Natural killer cell (primary cell): ENCODE measurements at regions not wholly inside any gene's neighbourhood (a gene's known extent, or its start where the extent isn't known, plus 50 kb on each side); places are given as distances from the start of the nearest gene placed in this dataset.

Experiments
- ATAC-seq, 3 donors: fragments of 150-1000 bp in 2 of 3; fragments of 200-7000 bp in 1 of 3; cut with Tn5 transposase; 1 replicate in 1 of 3; 2 replicates in 2 of 3; pipeline ENCODE4 v1.10.0; 2021; ENCODE audit warnings: mild to moderate bottlenecking in 2 of 3, moderate library complexity in 2 of 3
- DNase-seq, 2 donors: peaks; one replicate each; pipeline versions ENCODE4 v3.0.0 to v3.0.0-alpha.2; 2013 to 2021; ENCODE audit warnings: mixed read lengths in 1 of 2
- H3K27ac ChIP-seq: one replicate; pipeline ENCODE4 v1.5.1; 2013; ENCODE audit warnings: mild to moderate bottlenecking, low read length
- H3K27me3 ChIP-seq: one replicate; pipeline ENCODE4 v1.6.1; 2013; ENCODE audit warnings: low read length; ENCODE audit not compliant: control insufficient read depth, insufficient read depth
- H3K36me3 ChIP-seq: one replicate; pipeline ENCODE4 v1.6.1; 2013; ENCODE audit warnings: low read length; ENCODE audit not compliant: control insufficient read depth, insufficient read depth
- H3K4me1 ChIP-seq: one replicate; pipeline ENCODE4 v1.6.1; 2013; ENCODE audit warnings: low read length; ENCODE audit not compliant: control insufficient read depth, insufficient read depth
- H3K4me3 ChIP-seq: one replicate; pipeline ENCODE4 v1.5.1; 2013; ENCODE audit warnings: low read length
- H3K9me3 ChIP-seq: one replicate; pipeline ENCODE4 v1.6.1; 2013; ENCODE audit warnings: low read length; ENCODE audit not compliant: control insufficient read depth, insufficient read depth
- H3K27ac Mint-ChIP-seq, 2 donors: one replicate each; pipeline ENCODE4 v1.8.0; 2022; ENCODE audit warnings: mild to moderate bottlenecking in 2 of 2, mixed read lengths in 2 of 2, moderate library complexity in 1 of 2
- H3K27me3 Mint-ChIP-seq, 2 donors: one replicate each; pipeline ENCODE4 v1.8.0; 2022; ENCODE audit warnings: low read depth in 2 of 2, mixed read lengths in 2 of 2
- H3K36me3 Mint-ChIP-seq: one replicate; pipeline ENCODE4 v1.8.0; 2022; ENCODE audit warnings: mixed read lengths
- H3K4me1 Mint-ChIP-seq, 2 donors: one replicate each; pipeline ENCODE4 v1.8.0; 2022; ENCODE audit warnings: mixed read lengths in 2 of 2
- H3K4me3 Mint-ChIP-seq: one replicate; pipeline ENCODE4 v1.8.0; 2022; ENCODE audit warnings: mild to moderate bottlenecking, moderate library complexity, mixed read lengths
- H3K9me3 Mint-ChIP-seq, 2 donors: one replicate each; pipeline ENCODE4 v1.8.0; 2022; ENCODE audit warnings: mixed read lengths in 2 of 2
- WGBS: methylation state at CpG from one replicate; pipeline ENCODE4 v1.1.7; 2013; ENCODE audit warnings: missing lambda C conversion rate; ENCODE audit not compliant: insufficient coverage; 5-methylcytosine and 5-hydroxymethylcytosine counted together
- intact Hi-C: fragments of 100-400 bp; cut with micrococcal nuclease; formaldehyde crosslinking; loops from one replicate; pipeline ENCODE4 v1.14.2; 2022
- TF ChIP-seq, protein P1 (sequence below): fragments of 200-600 bp; IDR thresholded peaks from one replicate; pipeline ENCODE4 v1.8.0; 2022; ENCODE audit warnings: antibody characterized with exemption

DNA sequence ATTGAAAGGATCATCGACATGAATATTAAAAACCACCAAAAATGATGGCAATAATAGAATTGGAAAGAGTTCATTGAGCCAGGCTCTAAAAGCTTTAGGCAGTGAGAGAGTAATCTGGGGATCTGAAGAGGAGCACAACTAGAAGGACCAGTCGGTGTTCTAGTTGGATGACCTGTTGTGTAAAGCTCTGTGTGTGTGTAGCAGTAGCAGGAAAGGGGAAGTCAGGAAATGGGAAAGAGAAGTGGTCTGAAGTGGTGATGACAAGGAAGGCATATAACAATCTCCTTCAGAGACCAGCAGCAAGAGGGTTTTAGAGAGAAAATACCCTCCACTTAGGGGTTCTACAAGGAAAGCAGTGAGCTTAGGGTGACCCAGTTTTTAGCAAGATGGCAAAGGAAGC is 539.2 kb downstream of the HTR7 start:
- Mint-ChIP-seq H3K4me1 (no peaks in the 10 kb centered on the region), H3K9me3 (peaks cover 6 to 18% of the 10 kb centered on the region in 2 donors), H3K27me3 (no peaks in the 10 kb centered on the region), H3K27ac (no peak overlapping the region), H3K4me3 (no peak overlapping the region), H3K36me3 (peaks cover 6% of the 10 kb centered on the region)
- DNase-seq, result no peak
- Histone ChIP-seq H3K9me3 (no peaks in the 10 kb centered on the region), H3K27ac (no peak overlapping the region), H3K36me3 (no peaks in the 10 kb centered on the region), H3K4me1 (no peaks in the 10 kb centered on the region), H3K4me3 (no peak overlapping the region), H3K27me3 (no peaks in the 10 kb centered on the region)
- ATAC-seq, result no peak
- 53% methylated on average over 2 of the region's 2 CpGs for WGBS
- intact Hi-C loops, result no loop called here
- TF ChIP-seq, protein P1, sequence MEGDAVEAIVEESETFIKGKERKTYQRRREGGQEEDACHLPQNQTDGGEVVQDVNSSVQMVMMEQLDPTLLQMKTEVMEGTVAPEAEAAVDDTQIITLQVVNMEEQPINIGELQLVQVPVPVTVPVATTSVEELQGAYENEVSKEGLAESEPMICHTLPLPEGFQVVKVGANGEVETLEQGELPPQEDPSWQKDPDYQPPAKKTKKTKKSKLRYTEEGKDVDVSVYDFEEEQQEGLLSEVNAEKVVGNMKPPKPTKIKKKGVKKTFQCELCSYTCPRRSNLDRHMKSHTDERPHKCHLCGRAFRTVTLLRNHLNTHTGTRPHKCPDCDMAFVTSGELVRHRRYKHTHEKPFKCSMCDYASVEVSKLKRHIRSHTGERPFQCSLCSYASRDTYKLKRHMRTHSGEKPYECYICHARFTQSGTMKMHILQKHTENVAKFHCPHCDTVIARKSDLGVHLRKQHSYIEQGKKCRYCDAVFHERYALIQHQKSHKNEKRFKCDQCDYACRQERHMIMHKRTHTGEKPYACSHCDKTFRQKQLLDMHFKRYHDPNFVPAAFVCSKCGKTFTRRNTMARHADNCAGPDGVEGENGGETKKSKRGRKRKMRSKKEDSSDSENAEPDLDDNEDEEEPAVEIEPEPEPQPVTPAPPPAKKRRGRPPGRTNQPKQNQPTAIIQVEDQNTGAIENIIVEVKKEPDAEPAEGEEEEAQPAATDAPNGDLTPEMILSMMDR, result no peak

DNA sequence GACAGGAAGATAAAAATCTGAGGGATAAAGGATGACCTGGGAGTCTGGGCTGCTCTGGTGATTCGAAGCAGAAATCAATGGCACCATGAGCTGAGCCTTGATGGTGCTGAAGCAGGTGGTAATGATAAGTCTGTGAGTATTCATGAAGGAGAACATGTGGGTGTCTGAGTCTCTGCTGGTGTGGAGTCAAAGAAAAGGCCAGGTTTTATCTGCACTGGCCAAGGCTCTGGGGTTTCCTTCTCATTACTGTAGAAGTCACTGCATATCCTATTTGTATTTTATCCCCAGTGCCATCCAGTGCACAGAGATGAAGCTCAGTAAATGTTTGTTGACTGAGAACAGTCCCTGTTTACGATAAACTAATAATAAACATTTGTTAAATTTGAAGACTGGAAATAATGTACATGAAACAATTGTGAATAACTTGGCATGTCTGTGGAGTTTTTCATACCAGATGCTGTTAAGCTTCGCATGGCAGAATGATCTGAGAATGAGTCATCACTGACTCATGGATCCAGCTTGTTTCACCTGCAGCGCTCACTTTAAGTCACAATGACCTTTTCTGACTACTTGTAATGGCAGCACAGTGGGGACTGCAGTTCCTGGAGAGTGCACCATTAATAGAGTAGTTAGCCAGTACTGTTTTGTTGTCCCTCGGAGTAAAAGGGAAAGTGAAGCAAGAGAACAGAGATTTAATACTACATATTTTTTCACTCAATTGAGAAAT is 538.5 kb downstream of the HTR7 start:
- Histone ChIP-seq H3K27me3 (no peaks in the 10 kb centered on the region), H3K4me1 (no peaks in the 10 kb centered on the region), H3K4me3 (no peak overlapping the region), H3K9me3 (no peaks in the 10 kb centered on the region), H3K36me3 (no peaks in the 10 kb centered on the region), H3K27ac (no peak overlapping the region)
- WGBS, result 80% methylated on average over 5 of the region's 5 CpGs
- intact Hi-C loops, result no loop called here
- DNase-seq (no peak), ATAC-seq (no peak)
- Mint-ChIP-seq H3K36me3 (peaks cover 6% of the 10 kb centered on the region), H3K27me3 (no peaks in the 10 kb centered on the region), H3K27ac (no peak overlapping the region), H3K9me3 (peaks cover 6 to 20% of the 10 kb centered on the region in 2 donors), H3K4me3 (no peak overlapping the region), H3K4me1 (no peaks in the 10 kb centered on the region)
- TF ChIP-seq, protein P1, result no peak

DNA sequence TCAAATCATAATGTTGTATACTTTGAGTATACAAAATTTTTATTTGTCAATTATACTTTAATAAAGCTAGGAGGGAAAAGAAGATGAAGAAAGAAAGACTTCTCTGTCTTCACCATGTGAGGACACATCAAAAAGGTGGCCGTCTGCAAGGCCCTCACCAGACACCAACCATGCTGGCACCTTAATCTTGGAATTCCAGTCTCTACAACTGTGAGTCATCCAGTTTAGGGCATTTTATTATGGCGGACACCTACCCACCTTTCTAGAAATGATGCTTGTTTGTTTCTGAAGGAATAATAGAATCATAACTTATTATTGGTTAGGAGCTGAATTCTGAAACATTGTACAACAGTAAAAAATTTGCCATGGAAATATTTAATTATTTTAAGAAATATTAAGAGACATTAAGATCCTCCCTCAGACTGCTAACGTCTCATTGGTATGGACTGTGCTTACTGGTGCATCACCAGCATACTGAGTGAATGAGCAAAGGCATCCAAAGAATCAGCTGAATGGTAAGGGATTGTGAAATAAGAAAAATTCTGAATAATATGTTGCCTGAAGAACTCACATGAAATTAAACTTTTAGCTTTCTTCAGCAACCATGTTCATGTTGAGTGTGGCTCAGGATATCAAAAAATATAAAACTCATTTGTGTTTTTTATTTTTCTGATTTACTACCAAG is 536.6 kb downstream of the HTR7 start:
- H3K36me3 Mint-ChIP-seq, result peaks cover 6% of the 10 kb centered on the region
- TF ChIP-seq, protein P1, result no peak
- H3K4me3 ChIP-seq, result no peak overlapping the region
- H3K27ac ChIP-seq, result no peak overlapping the region
- 74% methylated on average over 2 of the region's 3 CpGs for WGBS
- DNase-seq, result no peak
- H3K4me3 Mint-ChIP-seq, result no peak overlapping the region
- intact Hi-C loops, result no loop called here
- H3K9me3 ChIP-seq, result no peaks in the 10 kb centered on the region
- H3K9me3 Mint-ChIP-seq, result peaks cover 10 to 22% of the 10 kb centered on the region in 2 donors
- ATAC-seq, result no peak
- H3K27me3 Mint-ChIP-seq, result no peaks in the 10 kb centered on the region
- H3K27me3 ChIP-seq, result no peaks in the 10 kb centered on the region
- H3K36me3 ChIP-seq, result no peaks in the 10 kb centered on the region
- H3K4me1 Mint-ChIP-seq, result no peaks in the 10 kb centered on the region
- no peak overlapping the region for H3K27ac Mint-ChIP-seq
- no peaks in the 10 kb centered on the region for H3K4me1 ChIP-seq
